ENCODE measurements at regions not wholly inside any gene's neighbourhood (a gene's known extent, or its start where the extent isn't known, plus 50 kb on each side); places are given as distances from the start of the nearest gene placed in this dataset.

GRCh38 chr10:29056729-29057128, 232.1 kb upstream of the LYZL1 start:
- H3K27me3 ChIP-seq (ENCODE audit: insufficient read depth, low read length, poor library complexity, severe bottlenecking) = no peaks in the 10 kb centered on the region
- no peaks in the 10 kb centered on the region for H3K79me2 ChIP-seq (ENCODE audit: insufficient read depth, low read length)
- no peaks in the 10 kb centered on the region for H3K9me3 ChIP-seq (ENCODE audit: insufficient read depth, low read depth, low read length)
- no peaks in the 10 kb centered on the region for H3K9me2 ChIP-seq (replicated peaks; ENCODE audit: low read depth, low read length)
- no peak overlapping the region for H3K4me2 ChIP-seq (ENCODE audit: low read depth, low read length, poor library complexity, severe bottlenecking)
- TF ChIP-seq CTCF (conservative IDR thresholded peaks at IDR 0.05; ENCODE audit: low read length) (no peak), EZH2phosphoT487 (IDR thresholded peaks at IDR 0.05; ENCODE audit: borderline replicate concordance) (no peak)
- H3K4me1 ChIP-seq (ENCODE audit: insufficient read depth, low read length, poor library complexity, severe bottlenecking) = no peaks in the 10 kb centered on the region
- H3F3A ChIP-seq (ENCODE audit: low read depth) = no peaks in the 10 kb centered on the region
- H4K20me1 ChIP-seq (ENCODE audit: insufficient read depth, low read length, poor library complexity, severe bottlenecking) = no peaks in the 10 kb centered on the region
- no peak overlapping the region for H3K9ac ChIP-seq (ENCODE audit: low read depth, low read length, poor library complexity, severe bottlenecking)
- H2AFZ ChIP-seq (ENCODE audit: low read length) = no peak overlapping the region
- H3K36me3 ChIP-seq (ENCODE audit: insufficient read depth, low read length) = no peaks in the 10 kb centered on the region
- no peak overlapping the region for H3K4me3 ChIP-seq (ENCODE audit: low read length, poor library complexity, severe bottlenecking)

- no peaks in the 10 kb centered on the region for H3K9me2 ChIP-seq (replicated peaks; ENCODE audit: low read depth, low read length)
- H4K20me1 ChIP-seq (ENCODE audit: insufficient read depth, low read length, poor library complexity, severe bottlenecking) = no peaks in the 10 kb centered on the region
- TF ChIP-seq EZH2phosphoT487 (IDR thresholded peaks at IDR 0.05; ENCODE audit: borderline replicate concordance) = no peak
- no peak for TF ChIP-seq CTCF (conservative IDR thresholded peaks at IDR 0.05; ENCODE audit: low read length)
- no peaks in the 10 kb centered on the region for H3K27me3 ChIP-seq (ENCODE audit: insufficient read depth, low read length, poor library complexity, severe bottlenecking)
- H3K4me3 ChIP-seq (ENCODE audit: low read length, poor library complexity, severe bottlenecking) = no peak overlapping the region
- H3K9ac ChIP-seq (ENCODE audit: low read depth, low read length, poor library complexity, severe bottlenecking) = no peak overlapping the region
- H3K4me2 ChIP-seq (ENCODE audit: low read depth, low read length, poor library complexity, severe bottlenecking) = no peak overlapping the region
- H3F3A ChIP-seq (ENCODE audit: low read depth) = no peaks in the 10 kb centered on the region
- no peaks in the 10 kb centered on the region for H3K9me3 ChIP-seq (ENCODE audit: insufficient read depth, low read depth, low read length)
- no peaks in the 10 kb centered on the region for H3K4me1 ChIP-seq (ENCODE audit: insufficient read depth, low read length, poor library complexity, severe bottlenecking)
- no peak overlapping the region for H2AFZ ChIP-seq (ENCODE audit: low read length)
- no peaks in the 10 kb centered on the region for H3K79me2 ChIP-seq (ENCODE audit: insufficient read depth, low read length)
- no peaks in the 10 kb centered on the region for H3K36me3 ChIP-seq (ENCODE audit: insufficient read depth, low read length)
These were observed 231.0 kb upstream of the LYZL1 start for GRCh38 chr10:29057822-29058331.

- Histone ChIP-seq H3K9me3 (ENCODE audit: insufficient read depth, low read depth, low read length) (no peaks in the 10 kb centered on the region), H3K4me3 (ENCODE audit: low read length, poor library complexity, severe bottlenecking) (no peak overlapping the region), H2AFZ (ENCODE audit: low read length) (no peak overlapping the region), H3K4me1 (ENCODE audit: insufficient read depth, low read length, poor library complexity, severe bottlenecking) (no peaks in the 10 kb centered on the region), H3K79me2 (ENCODE audit: insufficient read depth, low read length) (no peaks in the 10 kb centered on the region), H4K20me1 (ENCODE audit: insufficient read depth, low read length, poor library complexity, severe bottlenecking) (no peaks in the 10 kb centered on the region), H3K27me3 (ENCODE audit: insufficient read depth, low read length, poor library complexity, severe bottlenecking) (no peaks in the 10 kb centered on the region), H3K9ac (ENCODE audit: low read depth, low read length, poor library complexity, severe bottlenecking) (no peak overlapping the region), H3K9me2 (replicated peaks; ENCODE audit: low read depth, low read length) (no peaks in the 10 kb centered on the region), H3K4me2 (ENCODE audit: low read depth, low read length, poor library complexity, severe bottlenecking) (no peak overlapping the region), H3K36me3 (ENCODE audit: insufficient read depth, low read length) (no peaks in the 10 kb centered on the region), H3F3A (ENCODE audit: low read depth) (no peaks in the 10 kb centered on the region)
- TF ChIP-seq CTCF (conservative IDR thresholded peaks at IDR 0.05; ENCODE audit: low read length) (no peak), EZH2phosphoT487 (IDR thresholded peaks at IDR 0.05; ENCODE audit: borderline replicate concordance) (no peak)
These were observed 224.8 kb upstream of the LYZL1 start for GRCh38 chr10:29063806-29064644.

All from Loucy (cell line).